HEK293 (cell line): ENCODE measurements at regions not wholly inside any gene's neighbourhood (a gene's known extent, or its start where the extent isn't known, plus 50 kb on each side); places are given as distances from the start of the nearest gene placed in this dataset.

Experiments
- CTCF ChIA-PET: fragments of 350-600 bp; formaldehyde crosslinking; extraction: SDS; loops from one replicate; lab custom pipeline; 2021; ENCODE audit warnings: antibody characterized with exemption; lab: Yijun Ruan, JAX
- POLR2A ChIA-PET: fragments of 300-600 bp; formaldehyde crosslinking; extraction: SDS; loops from one replicate; lab custom pipeline; 2020; ENCODE audit warnings: antibody characterized with exemption, inconsistent platforms; lab: Yijun Ruan, JAX
- H3K27ac ChIP-seq: fragments of 200-500 bp; sonication (Bioruptor generic); 2 replicates; pipeline ENCODE4 v1.5.1; 2014; ENCODE audit warnings: low read depth, low read length, control low read depth, inconsistent platforms; ENCODE audit errors: extremely low read depth
- H3K36me3 ChIP-seq, 2 experiments: fragments of 200-500 bp in 1 of 2; sonication (Bioruptor generic) in 1 of 2; 1 replicate in 1 of 2; 2 replicates in 1 of 2; pipeline ENCODE4 v1.5.1; 2014 to 2017; ENCODE audit warnings: inconsistent platforms in 2 of 2, low read length in 2 of 2; ENCODE audit not compliant: control insufficient read depth in 2 of 2, insufficient read depth in 1 of 2
- H3K4me1 ChIP-seq: fragments of 200-500 bp; sonication (Bioruptor generic); 2 replicates; pipeline ENCODE4 v1.5.1; 2014; ENCODE audit warnings: mild to moderate bottlenecking, low read length, inconsistent platforms; ENCODE audit not compliant: control insufficient read depth, insufficient read depth
- H3K4me3 ChIP-seq: 2 replicates; pipeline ENCODE4 v1.5.1; 2011; ENCODE audit warnings: low read depth, mild to moderate bottlenecking, control low read depth, low read length, moderate library complexity
- H3K9me3 ChIP-seq: fragments of 200-500 bp; sonication (Bioruptor generic); 2 replicates; pipeline ENCODE4 v1.5.1; 2014; ENCODE audit warnings: low read depth, low read length, inconsistent platforms; ENCODE audit not compliant: control insufficient read depth, insufficient read depth
- AEBP2 ChIP-seq: fragments of 450-650 bp; formaldehyde crosslinking; IDR thresholded peaks from 2 replicates; pipeline ENCODE4 v1.5.1; 2016; ENCODE audit warnings: missing biosample characterization, missing genetic modification characterization, borderline replicate concordance
- GLI2 ChIP-seq: fragments of 450-650 bp; formaldehyde crosslinking; IDR thresholded peaks from 2 replicates; pipeline ENCODE4; 2017; ENCODE audit warnings: missing biosample characterization, missing genetic modification characterization, low read depth, borderline replicate concordance
- PRDM1 ChIP-seq: fragments of 450-650 bp; formaldehyde crosslinking; IDR thresholded peaks from 2 replicates; pipeline ENCODE4; 2016; ENCODE audit warnings: missing biosample characterization, missing genetic modification characterization
- RBAK ChIP-seq: fragments of 450-650 bp; formaldehyde crosslinking; IDR thresholded peaks from 2 replicates; pipeline ENCODE4 v1.5.1; 2016; ENCODE audit warnings: missing biosample characterization, missing genetic modification characterization
- ZBTB20 ChIP-seq: fragments of 450-650 bp; formaldehyde crosslinking; IDR thresholded peaks from 2 replicates; pipeline ENCODE4 v1.5.1; 2016; ENCODE audit warnings: missing biosample characterization, missing genetic modification characterization
- ZBTB44 ChIP-seq: fragments of 450-650 bp; IDR thresholded peaks from 2 replicates; pipeline ENCODE4 v1.5.1; 2018; ENCODE audit warnings: missing biosample characterization, mild to moderate bottlenecking, missing genetic modification characterization
- ZBTB48 ChIP-seq: fragments of 450-650 bp; formaldehyde crosslinking; IDR thresholded peaks from 2 replicates; pipeline ENCODE4 v1.5.1; 2016; ENCODE audit warnings: missing biosample characterization, missing genetic modification characterization
- ZNF140 ChIP-seq: fragments of 450-650 bp; formaldehyde crosslinking; IDR thresholded peaks from 2 replicates; pipeline ENCODE4 v1.5.1; 2016; ENCODE audit warnings: missing biosample characterization, missing genetic modification characterization
- ZNF19 ChIP-seq: fragments of 450-650 bp; formaldehyde crosslinking; IDR thresholded peaks from 2 replicates; pipeline ENCODE4; 2016; ENCODE audit warnings: missing biosample characterization, missing genetic modification characterization, low read depth
- ZNF211 ChIP-seq: fragments of 450-650 bp; formaldehyde crosslinking; IDR thresholded peaks from 2 replicates; pipeline ENCODE4 v1.5.1; 2016; ENCODE audit warnings: low read depth, missing biosample characterization, missing genetic modification characterization
- ZNF239 ChIP-seq: fragments of 450-650 bp; formaldehyde crosslinking; IDR thresholded peaks from 2 replicates; pipeline ENCODE4 v1.5.1; 2016; ENCODE audit warnings: missing biosample characterization, missing genetic modification characterization
- ZNF266 ChIP-seq: fragments of 450-650 bp; formaldehyde crosslinking; IDR thresholded peaks from 2 replicates; pipeline ENCODE4 v1.5.1; 2016; ENCODE audit warnings: missing biosample characterization, missing genetic modification characterization, low read depth
- ZNF274 ChIP-seq, 2 experiments: fragments of 200-500 bp in 1 of 2; fragments of 450-650 bp in 1 of 2; sonication (Bioruptor generic) in 1 of 2; formaldehyde crosslinking in 1 of 2; IDR thresholded peaks; 2 replicates each; pipeline versions ENCODE4 v1.5.1 to v1.6.1; 2014 to 2016; ENCODE audit warnings: borderline replicate concordance in 1 of 2, inconsistent platforms in 1 of 2, low read length in 1 of 2, missing biosample characterization in 1 of 2, missing genetic modification characterization in 1 of 2
- ZNF311 ChIP-seq: fragments of 450-650 bp; formaldehyde crosslinking; IDR thresholded peaks from 2 replicates; pipeline ENCODE4 v1.5.1; 2017; ENCODE audit warnings: missing biosample characterization, missing genetic modification characterization, borderline replicate concordance
- ZNF501 ChIP-seq: fragments of 450-650 bp; formaldehyde crosslinking; IDR thresholded peaks from 2 replicates; pipeline ENCODE4 v1.5.1; 2016; ENCODE audit warnings: missing biosample characterization, missing genetic modification characterization
- ZNF521 ChIP-seq: fragments of 450-650 bp; formaldehyde crosslinking; IDR thresholded peaks from 2 replicates; pipeline ENCODE4 v1.5.1; 2017; ENCODE audit warnings: missing biosample characterization, mild to moderate bottlenecking, missing genetic modification characterization
- ZNF561 ChIP-seq: fragments of 450-650 bp; IDR thresholded peaks from 2 replicates; pipeline ENCODE4 v1.5.1; 2018; ENCODE audit warnings: missing biosample characterization, missing genetic modification characterization, borderline replicate concordance
- ZNF571 ChIP-seq: fragments of 450-650 bp; formaldehyde crosslinking; IDR thresholded peaks from 2 replicates; pipeline ENCODE4 v1.5.0; 2017; ENCODE audit warnings: missing biosample characterization, missing genetic modification characterization
- ZNF600 ChIP-seq: fragments of 450-650 bp; formaldehyde crosslinking; IDR thresholded peaks from 2 replicates; pipeline ENCODE4 v1.5.1; 2016; ENCODE audit warnings: missing biosample characterization, missing genetic modification characterization
- ZNF629 ChIP-seq: fragments of 450-650 bp; formaldehyde crosslinking; IDR thresholded peaks from 2 replicates; pipeline ENCODE4 v1.5.1; 2017; ENCODE audit warnings: missing biosample characterization, missing genetic modification characterization
- ZNF654 ChIP-seq: fragments of 450-650 bp; formaldehyde crosslinking; IDR thresholded peaks from 2 replicates; pipeline ENCODE4 v1.5.1; 2016; ENCODE audit warnings: low read depth, missing biosample characterization, missing genetic modification characterization
- ZNF677 ChIP-seq: fragments of 450-650 bp; IDR thresholded peaks from 2 replicates; pipeline ENCODE4 v1.5.0; 2018; ENCODE audit warnings: missing biosample characterization, mild to moderate bottlenecking, missing genetic modification characterization, moderate library complexity
- ZNF843 ChIP-seq: fragments of 450-650 bp; formaldehyde crosslinking; IDR thresholded peaks from 2 replicates; pipeline ENCODE4 v1.5.1; 2016; ENCODE audit warnings: missing biosample characterization, missing genetic modification characterization

GRCh38 chr5:51479840-51480239 is 96.6 kb downstream of the ISL1 start:
- POLR2A ChIA-PET = no interaction called here
- TF ChIP-seq ZNF274 (IDR thresholded peaks at IDR 0.05; ENCODE audit: low read length) (no peak), ZNF274 (tag by site-specific recombination; IDR thresholded peaks at IDR 0.05; ENCODE audit: borderline replicate concordance) (no peak), ZNF19 (tag by site-specific recombination) (no peak), ZNF654 (no peak), ZBTB44 (tag by site-specific recombination) (no peak), ZNF140 (tag by site-specific recombination) (no peak), ZNF211 (tag by site-specific recombination) (no peak), ZNF843 (no peak)
- TF ChIP-seq, all 188 proteins: peak for 0
- Histone ChIP-seq H3K4me3 (no peak overlapping the region), H3K36me3 (no peaks in the 10 kb centered on the region), H3K27ac (no peak overlapping the region), H3K9me3 (no peaks in the 10 kb centered on the region), H3K4me1 (no peaks in the 10 kb centered on the region)
- CTCF ChIA-PET = interaction anchor here (0.7 kb wide), 1 partner anchor 16 kb away, joined by 4 read pairs; no protein-coding TSS in a partner anchor

GRCh38 chr5:51484326-51484725 is 101.1 kb downstream of the ISL1 start:
- H3K9me3 ChIP-seq = no peaks in the 10 kb centered on the region
- POLR2A ChIA-PET = no interaction called here
- TF ChIP-seq ZNF266 (tag by site-specific recombination) (no peak), ZNF311 (tag by site-specific recombination) (no peak), ZNF629 (no peak)
- TF ChIP-seq, all 188 proteins: peak for 0
- no peaks in the 10 kb centered on the region for H3K36me3 ChIP-seq
- H3K27ac ChIP-seq = no peak overlapping the region
- no peaks in the 10 kb centered on the region for H3K4me1 ChIP-seq
- CTCF ChIA-PET = interaction anchor here (0.8 kb wide), 1 partner anchor 521 kb away, joined by 3 read pairs; no protein-coding TSS in a partner anchor
- no peak overlapping the region for H3K4me3 ChIP-seq

GRCh38 chr5:51486158-51486557 is 102.9 kb downstream of the ISL1 start:
- TF ChIP-seq ZBTB48 (tag by site-specific recombination) (no peak), ZNF571 (no peak), ZNF239 (tag by site-specific recombination) (no peak), ZNF561 (tag by site-specific recombination) (no peak), ZBTB20 (tag by site-specific recombination) (no peak), AEBP2 (no peak), ZNF501 (tag by site-specific recombination) (no peak), PRDM1 (tag by site-specific recombination) (no peak), ZNF521 (tag by site-specific recombination) (no peak), ZNF274 (IDR thresholded peaks at IDR 0.05; ENCODE audit: low read length) (no peak), ZNF274 (tag by site-specific recombination; IDR thresholded peaks at IDR 0.05; ENCODE audit: borderline replicate concordance) (no peak), ZNF600 (tag by site-specific recombination) (no peak), GLI2 (tag by site-specific recombination) (no peak), ZNF677 (no peak), ZBTB44 (tag by site-specific recombination) (no peak), RBAK (tag by site-specific recombination) (no peak)
- POLR2A ChIA-PET = no interaction called here
- Histone ChIP-seq H3K36me3 (no peaks in the 10 kb centered on the region), H3K27ac (no peak overlapping the region), H3K4me1 (no peaks in the 10 kb centered on the region), H3K4me3 (no peak overlapping the region), H3K9me3 (no peaks in the 10 kb centered on the region)
- CTCF ChIA-PET = no interaction called here
